H9 (cell line): ENCODE measurements at regions not wholly inside any gene's neighbourhood (a gene's known extent, or its start where the extent isn't known, plus 50 kb on each side); places are given as distances from the start of the nearest gene placed in this dataset.

Source experiments
- DNase-seq: peaks from one replicate; pipeline ENCODE4 v3.0.0-alpha.2; 2017
- H2AFZ ChIP-seq: one replicate; pipeline ENCODE4 v1.6.1; 2013; ENCODE audit warnings: mild to moderate bottlenecking, low read length, control low read depth, moderate library complexity
- H2AK5ac ChIP-seq: 2 replicates; pipeline ENCODE4 v1.6.1; 2013; ENCODE audit warnings: low read length, control low read depth, mixed read lengths; ENCODE audit not compliant: insufficient read length
- H2BK120ac ChIP-seq: one replicate; pipeline ENCODE4 v1.6.1; 2013; ENCODE audit warnings: low read depth, mild to moderate bottlenecking, low read length, control low read depth, inconsistent platforms; ENCODE audit not compliant: poor library complexity, severe bottlenecking
- H2BK12ac ChIP-seq: 2 replicates; pipeline ENCODE4 v1.6.1; 2013; ENCODE audit warnings: low read length, control low read depth, mixed read lengths, low read depth; ENCODE audit not compliant: insufficient read length
- H2BK15ac ChIP-seq: 2 replicates; pipeline ENCODE4 v1.6.1; 2013; ENCODE audit warnings: low read depth, low read length, control low read depth
- H2BK20ac ChIP-seq: one replicate; pipeline ENCODE4 v1.6.1; 2013; ENCODE audit warnings: low read depth, mild to moderate bottlenecking, low read length, control low read depth, inconsistent platforms; ENCODE audit not compliant: poor library complexity, severe bottlenecking
- H2BK5ac ChIP-seq: 2 replicates; pipeline ENCODE4 v1.6.1; 2013; ENCODE audit warnings: low read length, control low read depth, mixed read lengths; ENCODE audit not compliant: insufficient read length
- H3K14ac ChIP-seq: 2 replicates; pipeline ENCODE4 v1.6.1; 2013; ENCODE audit warnings: low read length, control low read depth; ENCODE audit not compliant: insufficient read depth
- H3K18ac ChIP-seq: 2 replicates; pipeline ENCODE4 v1.6.1; 2013; ENCODE audit warnings: low read depth, mild to moderate bottlenecking, mixed read lengths, low read length, control low read depth; ENCODE audit not compliant: insufficient read length
- H3K23ac ChIP-seq: 2 replicates; pipeline ENCODE4 v1.6.1; 2013; ENCODE audit warnings: low read length, control low read depth, mixed read lengths, low read depth; ENCODE audit not compliant: insufficient read length
- H3K23me2 ChIP-seq: 2 replicates; pipeline ENCODE4 v1.6.1; 2013; ENCODE audit warnings: low read depth, mild to moderate bottlenecking, mixed read lengths, low read length, control low read depth; ENCODE audit not compliant: insufficient read length, poor library complexity, severe bottlenecking
- H3K27ac ChIP-seq: 2 replicates; pipeline ENCODE4 v1.5.1; 2013; ENCODE audit warnings: low read length, control low read depth, mixed read lengths, low read depth; ENCODE audit not compliant: insufficient read length
- H3K27me3 ChIP-seq: 2 replicates; pipeline ENCODE4 v1.6.1; 2013; ENCODE audit warnings: low read length, control low read depth, inconsistent platforms; ENCODE audit not compliant: insufficient read depth
- H3K4ac ChIP-seq: 2 replicates; pipeline ENCODE4 v1.6.1; 2013; ENCODE audit warnings: low read depth, mild to moderate bottlenecking, control low read depth, inconsistent platforms, low read length, moderate library complexity
- H3K4me1 ChIP-seq: 2 replicates; pipeline ENCODE4 v1.6.1; 2013; ENCODE audit warnings: low read length, control low read depth, inconsistent platforms; ENCODE audit not compliant: insufficient read depth
- H3K4me2 ChIP-seq: 2 replicates; pipeline ENCODE4 v1.6.1; 2013; ENCODE audit warnings: low read length, control low read depth, mixed read lengths; ENCODE audit not compliant: insufficient read length, insufficient read depth
- H3K56ac ChIP-seq: 2 replicates; pipeline ENCODE4 v1.6.1; 2013; ENCODE audit warnings: low read depth, mild to moderate bottlenecking, mixed read lengths, low read length, control low read depth; ENCODE audit not compliant: insufficient read length
- H3K79me1 ChIP-seq: 2 replicates; pipeline ENCODE4 v1.6.1; 2013; ENCODE audit warnings: low read depth, mild to moderate bottlenecking, moderate library complexity, low read length, control low read depth, inconsistent platforms; ENCODE audit not compliant: insufficient read depth, poor library complexity, severe bottlenecking
- H3K79me2 ChIP-seq: 2 replicates; pipeline ENCODE4 v1.6.1; 2013; ENCODE audit warnings: low read length, control low read depth, inconsistent platforms; ENCODE audit not compliant: insufficient read depth
- H3K9ac ChIP-seq: 2 replicates; pipeline ENCODE4 v1.6.1; 2013; ENCODE audit warnings: low read length, control low read depth, mixed read lengths; ENCODE audit not compliant: insufficient read length; ENCODE audit errors: extremely low read depth
- H3K9me3 ChIP-seq: one replicate; pipeline ENCODE4 v1.6.1; 2013; ENCODE audit warnings: low read depth, low read length, inconsistent platforms; ENCODE audit not compliant: control insufficient read depth
- H3T11ph ChIP-seq: one replicate; pipeline ENCODE4 v1.6.1; 2013; ENCODE audit warnings: mild to moderate bottlenecking, low read length, control low read depth, inconsistent platforms
- H4K20me1 ChIP-seq: one replicate; pipeline ENCODE4 v1.6.1; 2013; ENCODE audit not compliant: control insufficient read depth, insufficient read length, insufficient read depth
- H4K5ac ChIP-seq: 2 replicates; pipeline ENCODE4 v1.6.1; 2013; ENCODE audit warnings: low read depth, mild to moderate bottlenecking, mixed read lengths, low read length, control low read depth; ENCODE audit not compliant: insufficient read length
- H4K8ac ChIP-seq: replicated peaks from 2 replicates; pipeline ENCODE4 v1.6.1; 2013; ENCODE audit warnings: low read length, control low read depth, mixed read lengths, low read depth; ENCODE audit not compliant: insufficient read length
- H4K91ac ChIP-seq: 2 replicates; pipeline ENCODE4 v1.6.1; 2013; ENCODE audit warnings: low read depth, mild to moderate bottlenecking, moderate library complexity, mixed read lengths, low read length, control low read depth; ENCODE audit not compliant: insufficient read length
- H3K27ac Mint-ChIP-seq, 3 experiments: 2 replicates in 2 of 3; 3 replicates in 1 of 3; pipeline ENCODE4 v1.8.0; 2020 to 2021; ENCODE audit warnings: mixed read lengths in 3 of 3, mild to moderate bottlenecking in 1 of 3, moderate library complexity in 1 of 3
- H3K27me3 Mint-ChIP-seq: 2 replicates; pipeline ENCODE4 v1.8.0; 2021; ENCODE audit warnings: low read depth, mild to moderate bottlenecking, moderate library complexity, mixed read lengths
- H3K36me3 Mint-ChIP-seq, 3 experiments: 2 replicates in 2 of 3; 3 replicates in 1 of 3; pipeline ENCODE4 v1.8.0; 2020 to 2021; ENCODE audit warnings: low read depth in 3 of 3, mixed read lengths in 3 of 3; ENCODE audit not compliant: insufficient read depth in 1 of 3
- H3K4me1 Mint-ChIP-seq, 2 experiments: 2 replicates each; pipeline ENCODE4 v1.8.0; 2020; ENCODE audit warnings: mixed read lengths in 2 of 2
- H3K4me3 Mint-ChIP-seq, 2 experiments: 2 replicates in 1 of 2; 3 replicates in 1 of 2; pipeline ENCODE4 v1.8.0; 2020 to 2021; ENCODE audit warnings: mild to moderate bottlenecking in 2 of 2, mixed read lengths in 2 of 2, moderate library complexity in 1 of 2
- H3K9me3 Mint-ChIP-seq, 2 experiments: 2 replicates in 1 of 2; 3 replicates in 1 of 2; pipeline ENCODE4 v1.8.0; 2020; ENCODE audit warnings: mild to moderate bottlenecking in 2 of 2, mixed read lengths in 2 of 2, moderate library complexity in 1 of 2
- CTCF ChIP-seq: fragments of 200-600 bp; sonication (generic); conservative IDR thresholded peaks from 3 replicates; pipeline ENCODE4 v1.8.0; 2021; ENCODE audit warnings: antibody characterized with exemption, mild to moderate bottlenecking
- WGBS: extraction: QIAGEN DNeasy Blood & Tissue Kit; methylation state at CpG from one replicate; pipeline ENCODE4 v1.1.7; 2013; ENCODE audit warnings: missing lambda C conversion rate, low lambda C conversion rate, mixed read lengths; ENCODE audit not compliant: insufficient read length; ENCODE audit errors: extremely low coverage; 5-methylcytosine and 5-hydroxymethylcytosine counted together

- Histone ChIP-seq H2AK5ac (no peak overlapping the region), H3K23ac (no peak overlapping the region), H2AFZ (no peak overlapping the region), H2BK15ac (no peak overlapping the region), H3K4me1 (no peaks in the 10 kb centered on the region), H3K14ac (no peak overlapping the region; the same call in 1 of the 2 replicates), H3K9me3 (no peaks in the 10 kb centered on the region), H3K27ac (no peak overlapping the region), H3K18ac (no peak overlapping the region), H3K27me3 (no peaks in the 10 kb centered on the region), H2BK120ac (no peak overlapping the region), H4K5ac (no peak overlapping the region), H3K79me2 (no peaks in the 10 kb centered on the region), H4K20me1 (no peaks in the 10 kb centered on the region), H3K79me1 (no peaks in the 10 kb centered on the region), H2BK20ac (no peak overlapping the region), H3K4me2 (no peak overlapping the region), H4K91ac (no peak overlapping the region), H3K4ac (no peak overlapping the region), H4K8ac (no peak overlapping the region), H3T11ph (no peak overlapping the region), H3K23me2 (no peaks in the 10 kb centered on the region), H2BK5ac (no peak overlapping the region), H3K9ac (no peak overlapping the region), H2BK12ac (no peak overlapping the region), H3K56ac (no peak overlapping the region)
- peaks cover 0 to 12% of the 10 kb centered on the region in 2 experiments; a peak in 1 of 4 replicates for H3K4me1 Mint-ChIP-seq
- no peak overlapping the region for H3K27ac Mint-ChIP-seq
- no CpG with 5 or more reads among the region's 6 CpGs for WGBS
- no peak for DNase-seq
- H3K9me3 Mint-ChIP-seq: no peaks in the 10 kb centered on the region; a peak in 1 of 5 replicates
- no peak overlapping the region for H3K4me3 Mint-ChIP-seq
- peaks cover 3% of the 10 kb centered on the region for H3K27me3 Mint-ChIP-seq
- TF ChIP-seq CTCF: no peak
- H3K36me3 Mint-ChIP-seq: no peaks in the 10 kb centered on the region
These were observed 122.2 kb upstream of the PTPN1 start for GRCh38 chr20:50387996-50388332.
